ENCODE measurements at regions not wholly inside any gene's neighbourhood (a gene's known extent, or its start where the extent isn't known, plus 50 kb on each side); places are given as distances from the start of the nearest gene placed in this dataset.

GRCh38 chr14:104448321-104448720 is 131.2 kb upstream of the C14orf180 start:
- TF ChIP-seq, protein P1, sequence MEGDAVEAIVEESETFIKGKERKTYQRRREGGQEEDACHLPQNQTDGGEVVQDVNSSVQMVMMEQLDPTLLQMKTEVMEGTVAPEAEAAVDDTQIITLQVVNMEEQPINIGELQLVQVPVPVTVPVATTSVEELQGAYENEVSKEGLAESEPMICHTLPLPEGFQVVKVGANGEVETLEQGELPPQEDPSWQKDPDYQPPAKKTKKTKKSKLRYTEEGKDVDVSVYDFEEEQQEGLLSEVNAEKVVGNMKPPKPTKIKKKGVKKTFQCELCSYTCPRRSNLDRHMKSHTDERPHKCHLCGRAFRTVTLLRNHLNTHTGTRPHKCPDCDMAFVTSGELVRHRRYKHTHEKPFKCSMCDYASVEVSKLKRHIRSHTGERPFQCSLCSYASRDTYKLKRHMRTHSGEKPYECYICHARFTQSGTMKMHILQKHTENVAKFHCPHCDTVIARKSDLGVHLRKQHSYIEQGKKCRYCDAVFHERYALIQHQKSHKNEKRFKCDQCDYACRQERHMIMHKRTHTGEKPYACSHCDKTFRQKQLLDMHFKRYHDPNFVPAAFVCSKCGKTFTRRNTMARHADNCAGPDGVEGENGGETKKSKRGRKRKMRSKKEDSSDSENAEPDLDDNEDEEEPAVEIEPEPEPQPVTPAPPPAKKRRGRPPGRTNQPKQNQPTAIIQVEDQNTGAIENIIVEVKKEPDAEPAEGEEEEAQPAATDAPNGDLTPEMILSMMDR (IDR thresholded peaks at IDR 0.05), result no peak
- TF ChIP-seq POLR2AphosphoS5 (IDR thresholded peaks at IDR 0.05), result no peak
- no peak for TF ChIP-seq POLR2A (IDR thresholded peaks at IDR 0.05)

Measured in breast epithelium (tissue), 3 donors.